Activated T-helper 1 cell treated with anti-CD3 and anti-CD28 coated beads, Interleukin-2, amount 50 U/mL, for 16 hours (primary cell): ENCODE measurements at regions not wholly inside any gene's neighbourhood (a gene's known extent, or its start where the extent isn't known, plus 50 kb on each side); places are given as distances from the start of the nearest gene placed in this dataset.
A peak's percentile ranks its signal among the peaks of the same experiment; 100 is the strongest.

Experiments used
- DNase-seq, 2 donors: peaks; one replicate each; pipeline ENCODE4 v3.0.0-alpha.2; 2020; ENCODE audit warnings: low read depth in 1 of 2, low spot score in 1 of 2

DNA sequence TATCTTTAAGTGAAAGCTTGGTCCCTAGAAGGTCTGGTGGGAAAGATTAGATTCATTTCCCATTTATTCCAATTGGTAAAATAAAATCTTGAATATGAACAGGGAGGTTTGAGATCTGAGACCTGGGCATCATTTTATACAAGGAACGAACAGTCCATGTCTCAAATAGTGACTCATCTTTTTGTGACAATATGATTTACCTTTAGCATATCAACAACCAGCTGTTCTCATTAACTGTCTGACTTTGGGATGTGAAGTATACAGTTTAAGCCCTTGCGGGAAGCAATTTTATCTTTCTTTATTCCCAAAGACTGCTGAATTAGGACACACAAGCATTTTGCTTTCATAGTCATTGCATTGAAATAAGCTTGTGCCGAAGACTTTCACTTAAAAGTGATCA lies 691.6 kb downstream of the ETS1 start:
- no peak for DNase-seq

DNA sequence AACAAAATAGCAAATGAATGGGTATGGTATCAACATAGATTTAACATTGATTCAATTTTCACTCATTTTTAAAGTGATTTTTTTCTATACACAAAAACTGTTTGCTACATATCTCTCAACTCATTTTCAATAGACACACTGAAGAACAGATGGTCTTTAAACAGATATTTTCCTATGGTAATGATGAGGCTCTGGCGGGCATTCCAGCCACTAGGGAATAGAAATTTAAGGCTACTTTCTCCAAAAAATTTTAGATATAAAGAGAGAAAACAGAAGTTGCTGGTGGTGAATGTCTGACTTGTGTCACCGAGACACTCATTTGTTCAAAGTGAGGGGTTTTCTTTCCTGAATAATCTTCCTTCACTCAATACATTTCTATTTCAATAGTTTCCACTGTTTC lies 693.0 kb downstream of the ETS1 start:
- DNase-seq = no peak

DNA sequence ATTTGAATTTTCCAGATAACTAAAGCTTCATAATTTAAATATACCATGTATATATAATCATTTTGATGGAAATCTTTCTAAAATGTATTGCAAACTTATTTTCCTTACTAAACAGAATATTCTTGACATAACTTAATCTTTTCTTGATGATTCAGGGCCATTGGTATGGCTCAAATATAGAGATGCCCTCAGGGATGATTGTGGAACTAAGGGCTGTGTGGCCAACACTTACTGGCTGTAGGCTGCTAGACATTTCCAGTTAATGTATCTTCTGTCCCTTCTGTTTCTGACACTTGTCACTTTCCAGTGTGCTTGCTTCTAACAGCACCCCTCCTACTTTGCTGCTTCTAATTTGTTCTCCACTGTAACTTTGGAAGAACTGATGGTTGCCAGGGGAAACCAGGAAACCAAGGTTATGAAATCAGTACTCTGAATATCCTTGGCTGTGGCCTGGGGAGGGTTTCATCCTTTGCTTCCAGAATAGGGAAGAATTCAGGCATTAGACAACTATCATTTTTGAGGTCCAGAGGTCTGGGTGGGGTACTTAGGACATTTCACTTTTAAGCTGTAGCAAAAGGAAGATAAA lies 697.2 kb downstream of the ETS1 start:
- DNase-seq = no peak

DNA sequence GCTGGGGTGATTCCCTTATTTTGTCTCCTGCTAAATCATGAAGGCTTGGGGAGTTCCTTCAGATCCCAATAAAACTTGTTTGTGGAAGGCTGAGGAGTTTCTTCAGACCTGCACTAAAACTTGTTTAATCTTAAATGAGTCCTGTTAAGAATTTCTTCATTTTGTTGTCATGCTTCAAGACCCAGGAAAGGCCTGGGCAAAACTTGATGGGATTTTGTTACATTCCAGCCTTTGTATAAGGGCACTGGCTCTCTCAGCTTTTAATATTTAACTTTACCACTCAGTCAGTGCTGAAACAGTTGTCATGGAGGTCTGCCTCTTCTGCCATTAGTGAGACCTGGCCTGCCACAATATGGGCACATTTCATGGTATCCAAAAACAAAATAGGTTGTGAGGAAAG lies 699.0 kb downstream of the ETS1 start:
- DNase-seq = no peak

DNA sequence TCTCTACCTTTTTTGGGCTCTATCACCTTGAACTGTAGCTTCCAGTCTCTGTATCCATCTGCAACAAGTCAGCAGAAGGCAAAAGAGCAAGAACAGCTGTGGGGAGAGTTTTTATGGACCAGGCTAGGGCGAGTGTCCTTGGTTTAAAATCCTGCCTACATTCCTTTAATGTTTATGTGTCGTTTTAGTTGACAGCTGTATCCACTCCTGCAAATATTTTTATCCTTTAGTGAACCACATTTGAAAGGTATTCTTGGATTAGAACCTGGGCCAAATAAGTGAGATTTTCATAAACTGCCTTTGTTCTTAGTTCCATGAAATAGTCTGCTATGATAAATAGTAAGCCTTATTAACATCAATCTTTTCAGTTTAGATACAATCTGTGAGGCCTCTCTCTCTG lies 712.2 kb downstream of the ETS1 start:
- DNase-seq = no peak

DNA sequence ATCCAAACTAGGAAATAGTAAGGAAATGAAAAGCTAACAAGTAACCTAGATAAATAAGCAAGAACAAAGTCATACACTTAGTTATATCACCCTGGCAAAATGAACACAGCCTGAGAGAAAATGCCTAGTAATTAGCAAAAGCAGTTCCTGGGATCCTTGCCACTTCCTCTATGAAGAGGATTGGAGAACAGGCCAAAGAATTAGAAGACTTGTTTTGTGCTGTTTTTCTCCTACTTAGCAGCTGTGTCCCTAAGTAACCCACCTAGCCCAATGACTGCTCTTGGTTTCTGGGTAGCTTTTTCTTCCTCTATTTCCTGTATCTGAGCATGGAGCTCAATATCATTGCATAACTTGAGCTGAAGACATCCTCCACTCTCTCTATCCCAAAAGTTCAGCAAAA lies 713.9 kb downstream of the ETS1 start:
- no peak for DNase-seq

DNA sequence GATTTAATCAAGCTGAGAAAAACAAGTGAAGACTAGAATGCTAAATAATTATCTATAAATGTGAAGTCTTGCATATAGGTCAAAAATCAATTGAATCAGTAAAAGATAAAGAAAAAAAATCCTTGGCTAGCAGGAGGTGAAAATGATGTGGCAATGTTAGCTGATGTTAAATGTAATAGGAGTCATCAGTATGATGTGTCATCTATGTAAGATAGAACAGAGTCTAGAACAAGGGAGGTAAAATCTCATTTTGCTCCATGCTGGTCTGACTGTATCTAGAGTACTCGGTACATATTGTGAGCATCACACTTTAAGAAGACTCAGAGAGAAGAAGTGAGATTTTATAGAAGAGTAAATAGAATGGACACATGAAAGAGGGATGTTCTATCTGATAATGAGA lies 721.2 kb downstream of the ETS1 start:
- no peak for DNase-seq

DNA sequence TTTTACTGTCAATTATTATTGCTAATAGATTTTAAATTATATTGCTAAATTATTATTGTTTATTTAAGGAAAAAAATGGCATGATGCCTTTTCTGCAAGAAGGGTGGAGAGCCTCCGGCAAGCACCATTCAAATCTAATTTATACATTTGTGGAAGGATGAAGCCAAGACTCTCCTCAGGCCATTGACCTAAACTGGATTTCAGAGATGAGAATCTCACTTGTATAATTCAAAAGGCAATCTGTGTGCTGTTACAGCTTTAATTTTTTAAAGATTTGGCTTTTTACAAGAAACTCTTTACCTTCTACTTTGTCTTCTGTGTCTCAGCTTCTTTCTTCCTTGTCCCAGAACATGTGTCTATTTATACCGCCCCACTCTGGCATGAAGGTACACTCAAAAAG lies 722.5 kb downstream of the ETS1 start:
- no peak for DNase-seq

DNA sequence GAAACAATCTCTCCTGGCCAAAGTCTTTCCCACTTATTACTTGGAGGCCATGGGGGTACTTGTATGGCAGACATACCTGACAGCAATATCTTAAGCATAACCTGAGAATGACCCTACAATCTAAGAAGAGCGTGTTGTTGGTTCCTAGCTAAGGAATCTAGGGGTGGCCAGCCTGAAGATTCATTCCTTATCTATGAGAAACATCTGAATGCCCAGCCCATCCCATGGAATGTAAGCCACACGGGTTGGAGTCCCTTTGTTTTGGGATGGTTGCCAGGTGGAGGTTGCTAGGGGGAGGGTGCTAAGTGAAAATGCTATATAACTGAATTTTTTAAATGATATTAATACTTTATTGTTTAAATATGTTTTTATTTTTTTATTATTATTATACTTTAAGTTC lies 725.0 kb downstream of the ETS1 start:
- no peak for DNase-seq

DNA sequence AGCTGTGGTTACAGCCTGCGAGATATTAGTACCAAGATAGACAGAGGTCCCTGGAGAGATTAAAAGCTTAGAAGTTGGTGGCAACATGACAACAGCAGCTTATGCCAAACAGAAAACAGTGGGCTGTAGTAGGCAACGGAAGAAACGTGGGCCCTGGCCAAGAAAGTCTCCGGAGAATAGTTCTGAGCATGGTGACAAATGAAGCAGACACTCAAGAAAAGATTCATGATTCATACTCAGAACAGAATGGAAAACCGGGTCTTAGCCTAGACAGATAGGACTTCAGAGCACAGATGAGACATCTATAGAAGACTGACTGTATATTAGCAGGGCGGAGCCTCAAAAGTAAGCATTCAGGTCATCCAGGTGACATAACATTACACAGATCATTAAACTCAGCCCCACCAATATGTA lies 727.4 kb downstream of the ETS1 start:
- no peak for DNase-seq

DNA sequence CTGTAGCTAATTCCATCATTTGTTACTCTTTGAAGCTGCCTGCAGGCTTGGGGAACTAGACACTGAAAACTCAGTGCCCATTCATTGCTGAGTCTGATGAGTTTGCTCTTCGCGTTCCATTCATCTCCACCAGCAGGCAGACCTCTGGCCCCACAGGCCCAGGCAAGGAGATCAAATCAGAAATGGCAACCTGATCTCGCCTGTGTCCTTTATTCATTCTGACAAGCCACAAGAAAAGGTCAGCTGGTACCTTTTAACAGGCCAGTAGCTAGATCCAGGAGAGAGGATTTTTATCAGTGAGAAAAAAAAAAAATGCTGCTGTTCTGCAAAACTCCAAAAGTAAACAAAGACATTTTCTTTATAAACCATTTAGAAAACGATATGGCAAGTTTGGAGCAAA lies 742.5 kb downstream of the ETS1 start:
- DNase-seq = no peak

DNA sequence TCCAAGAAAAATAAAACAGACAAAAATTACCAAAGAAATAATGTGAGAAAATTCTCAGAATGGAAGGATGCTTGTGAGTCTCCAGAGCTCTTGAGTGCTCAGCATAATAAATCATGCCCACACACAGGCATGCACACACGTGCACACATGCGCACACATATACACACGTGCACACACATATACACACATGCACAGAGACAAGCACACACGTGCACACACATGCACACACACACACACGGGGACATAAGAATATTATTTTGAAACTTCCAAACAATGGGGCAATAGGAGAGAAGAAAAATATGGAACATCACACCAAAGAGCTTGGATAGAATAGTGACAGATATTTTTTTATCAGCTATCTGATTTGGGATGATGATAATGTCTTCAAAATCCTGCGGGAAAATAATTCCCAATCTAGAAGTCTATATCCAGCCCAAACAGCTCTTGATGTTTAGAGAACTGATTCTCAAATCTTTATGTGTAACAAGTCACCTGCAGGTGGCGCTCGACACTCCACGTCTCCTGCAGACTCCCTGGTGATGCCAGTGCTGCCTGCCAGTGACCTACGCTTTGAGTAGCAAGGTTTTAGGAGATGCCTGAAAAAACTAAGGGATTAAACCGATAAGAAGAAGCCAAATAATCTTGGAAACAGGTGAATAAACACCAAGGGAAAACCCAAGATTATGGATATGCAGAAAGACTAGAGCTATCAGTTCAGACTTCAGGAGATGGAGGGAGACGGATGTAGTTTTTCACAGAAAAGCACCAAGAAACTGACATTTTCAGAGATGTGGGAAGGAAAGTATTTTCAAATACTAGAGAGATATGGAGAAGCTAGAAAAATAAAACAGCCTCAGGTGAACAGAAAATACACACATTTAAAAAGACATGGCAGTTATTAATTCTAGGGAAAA lies 743.6 kb downstream of the ETS1 start:
- peak; percentile 8 to 14 for DNase-seq

DNA sequence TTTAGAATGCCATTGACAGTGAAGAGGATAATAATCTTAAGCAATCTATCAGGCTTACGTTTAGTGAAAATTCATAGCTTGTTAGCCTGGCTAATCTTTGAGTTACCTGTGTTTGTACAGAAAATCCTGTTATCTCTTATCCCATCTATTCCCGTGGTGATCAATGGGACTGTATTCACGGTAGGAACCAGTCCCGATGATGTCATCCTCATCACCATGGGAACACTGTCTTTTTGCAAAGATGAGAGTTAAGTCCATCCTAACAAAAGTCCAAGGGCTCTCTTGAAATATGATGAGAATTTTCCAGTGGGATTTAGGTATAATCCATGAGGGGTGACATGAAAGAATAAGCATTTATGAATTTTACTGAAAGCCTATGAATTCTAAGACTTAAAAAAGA lies 762.2 kb downstream of the ETS1 start:
- DNase-seq = no peak

DNA sequence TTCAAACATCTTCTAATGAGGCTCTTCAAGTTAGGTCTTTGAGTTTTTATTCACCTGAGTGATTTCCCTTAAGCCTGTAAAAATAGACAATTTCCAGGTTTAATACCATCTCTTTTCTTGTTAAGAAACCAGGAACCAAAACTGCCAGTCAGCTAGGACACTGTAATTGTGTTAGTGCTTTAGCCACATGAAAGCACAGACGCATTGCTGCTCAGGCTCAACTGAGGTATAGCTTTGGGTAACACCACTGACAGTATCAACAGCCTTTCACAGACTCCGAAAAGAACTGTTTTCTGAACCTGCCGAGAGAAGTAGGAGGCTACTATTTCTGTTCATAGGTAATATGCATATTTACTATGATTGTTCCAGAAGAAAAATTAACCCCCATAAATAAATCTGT lies 768.7 kb downstream of the ETS1 start:
- DNase-seq = no peak

DNA sequence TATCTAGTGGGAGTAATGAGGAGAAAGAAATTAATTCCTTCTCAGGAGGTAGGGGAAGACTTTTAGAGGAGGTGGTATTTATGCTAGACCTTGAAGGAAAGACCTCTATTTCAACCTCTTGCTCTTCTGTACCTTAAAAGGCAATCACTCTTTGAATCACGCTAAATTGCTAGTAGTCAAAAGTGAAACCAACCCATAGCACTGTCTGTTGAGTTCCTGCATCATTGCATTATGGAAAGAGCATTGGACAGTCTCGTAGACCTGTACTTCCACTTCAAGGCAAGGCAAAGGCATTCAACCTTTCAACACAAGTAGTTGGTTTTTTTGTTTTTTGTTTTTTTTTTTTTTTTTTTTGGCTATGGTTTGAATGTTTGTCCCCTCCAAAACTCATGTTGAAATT lies 770.4 kb downstream of the ETS1 start:
- no peak for DNase-seq

DNA sequence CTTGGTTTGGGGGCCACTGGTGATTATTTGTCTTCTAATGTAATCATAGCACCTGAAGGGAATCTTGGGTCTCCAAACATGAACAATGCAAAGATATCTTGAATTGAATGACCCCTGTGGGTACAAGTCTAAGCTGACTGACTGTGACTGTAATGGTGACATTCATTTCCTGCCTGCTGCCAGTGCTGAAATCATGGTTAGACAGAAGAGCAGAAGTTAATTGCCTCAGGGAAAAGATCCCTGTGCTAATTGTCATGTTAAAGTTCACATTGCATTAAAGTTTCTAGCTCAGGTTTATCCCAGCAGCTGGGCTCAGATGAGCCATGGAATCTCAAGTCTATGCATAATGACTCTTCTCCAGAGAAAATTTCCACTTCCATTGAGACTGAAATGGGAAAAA lies 772.0 kb downstream of the ETS1 start:
- no peak for DNase-seq

DNA sequence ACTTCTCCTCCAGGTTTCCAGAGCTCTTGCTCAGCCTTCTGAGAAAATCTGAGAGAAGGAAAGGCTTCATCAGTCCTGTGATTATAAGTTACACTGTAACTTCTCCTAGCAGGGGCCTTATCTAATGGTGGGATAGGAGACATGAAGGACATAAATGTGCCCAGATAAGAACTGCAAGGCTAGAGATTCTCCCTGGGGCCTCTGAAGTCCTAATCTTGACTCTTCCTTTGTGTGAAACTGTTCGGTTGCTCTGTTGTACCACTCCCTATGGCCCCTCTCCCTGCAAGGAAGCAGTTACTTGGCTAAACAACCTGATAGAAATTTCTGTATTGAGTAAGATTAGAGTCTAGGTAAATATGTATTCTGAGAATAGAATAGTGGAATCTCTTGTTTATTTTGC lies 780.9 kb downstream of the ETS1 start:
- no peak for DNase-seq

DNA sequence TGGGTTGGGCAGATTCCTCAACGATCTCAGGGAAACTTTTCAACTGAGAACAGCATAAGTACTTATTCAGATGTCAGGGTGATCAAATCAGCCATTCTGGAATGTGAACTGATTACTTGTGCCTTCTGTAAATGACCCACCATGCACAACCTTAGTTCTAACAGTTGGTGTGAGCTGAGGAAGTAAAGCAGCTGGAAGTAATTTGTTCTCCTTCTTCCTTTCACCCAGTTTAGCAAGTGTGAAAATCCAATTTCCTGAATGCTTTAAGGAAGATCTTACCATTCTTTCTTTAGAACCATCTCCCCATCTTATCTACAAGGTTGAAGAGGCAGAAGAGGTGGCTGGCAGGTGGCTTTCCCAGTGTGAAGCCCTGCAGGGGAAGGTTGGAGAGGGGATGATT lies 781.6 kb downstream of the ETS1 start:
- no peak for DNase-seq

DNA sequence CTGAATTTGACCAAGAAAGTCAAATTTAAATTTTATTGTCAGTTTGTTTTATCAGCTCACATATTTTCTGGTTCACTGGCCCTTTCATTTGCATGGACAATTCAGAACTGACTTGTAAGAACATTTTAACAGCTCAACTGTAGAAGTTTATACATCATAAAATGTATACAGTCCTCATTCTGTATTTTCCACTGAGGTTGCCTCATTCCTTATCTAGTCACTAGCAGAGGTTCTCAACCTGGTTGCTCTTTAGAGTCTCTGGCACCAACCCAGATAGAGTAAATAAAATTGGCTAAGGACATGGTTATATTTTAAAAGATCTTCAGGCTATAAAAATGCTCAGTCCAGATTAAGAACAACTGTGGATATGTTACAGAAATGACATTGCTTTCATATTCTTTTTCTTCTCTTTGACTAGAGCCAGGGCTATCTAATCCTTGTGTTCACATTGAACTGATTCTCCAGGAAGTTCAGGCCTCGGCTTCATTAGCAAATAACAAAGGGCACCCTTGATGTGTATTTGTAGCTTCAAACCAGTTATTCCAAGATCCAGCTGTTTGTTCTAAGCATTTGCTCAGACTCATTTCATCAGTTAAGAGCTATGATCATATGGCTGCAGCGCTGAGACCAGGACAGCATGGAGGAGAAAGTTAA lies 782.5 kb downstream of the ETS1 start:
- no peak for DNase-seq

DNA sequence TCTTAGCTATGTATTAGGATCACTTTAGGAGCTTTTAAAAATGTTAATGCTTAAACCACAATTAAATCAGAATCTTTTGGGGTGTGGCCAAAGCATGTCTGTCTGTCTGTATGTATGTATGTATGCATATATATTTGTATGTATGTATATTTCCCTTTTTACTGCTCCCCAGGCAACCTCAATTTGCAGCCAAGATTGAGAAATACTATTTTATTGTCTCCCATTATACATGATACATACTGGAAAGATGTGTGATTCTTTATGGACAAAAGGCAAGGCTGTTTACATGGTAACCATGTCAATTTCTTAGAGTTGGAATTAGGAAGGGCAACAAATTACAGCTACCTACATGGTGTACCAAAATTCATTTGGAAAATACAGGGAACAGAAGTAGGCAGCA lies 783.6 kb downstream of the ETS1 start:
- no peak for DNase-seq

DNA sequence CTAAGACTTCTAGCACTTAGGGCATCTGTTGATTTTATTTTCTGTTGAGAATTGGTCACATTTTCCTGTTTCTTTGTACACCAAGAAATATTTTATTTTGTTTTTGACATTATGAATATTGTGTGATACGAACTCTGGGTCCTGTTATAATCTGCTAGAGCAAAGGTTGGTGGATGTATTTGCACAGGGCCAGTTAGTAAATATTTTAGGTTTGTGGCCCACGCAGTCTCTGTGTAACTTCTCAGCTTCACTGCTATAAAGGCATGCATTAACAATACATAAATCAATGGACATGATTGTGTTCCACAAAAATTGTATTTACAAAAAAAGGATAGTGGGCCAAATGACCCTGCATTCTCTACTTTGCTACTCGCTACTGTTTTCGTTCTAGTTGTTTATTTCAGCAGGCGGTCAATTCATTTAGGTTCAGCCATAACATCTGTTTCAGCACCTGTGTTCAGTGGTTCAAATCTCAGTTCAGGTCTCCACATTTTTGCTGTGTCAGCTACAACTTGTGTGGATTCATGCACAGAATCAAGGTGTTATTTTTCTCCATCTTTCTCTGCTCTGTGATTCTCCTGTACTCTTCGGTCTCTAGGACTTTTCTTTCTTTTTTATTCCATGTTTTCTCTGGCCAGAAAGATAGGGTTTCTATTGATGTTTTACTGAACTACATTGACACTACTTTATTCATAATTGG lies 786.2 kb downstream of the ETS1 start:
- DNase-seq = no peak

DNA sequence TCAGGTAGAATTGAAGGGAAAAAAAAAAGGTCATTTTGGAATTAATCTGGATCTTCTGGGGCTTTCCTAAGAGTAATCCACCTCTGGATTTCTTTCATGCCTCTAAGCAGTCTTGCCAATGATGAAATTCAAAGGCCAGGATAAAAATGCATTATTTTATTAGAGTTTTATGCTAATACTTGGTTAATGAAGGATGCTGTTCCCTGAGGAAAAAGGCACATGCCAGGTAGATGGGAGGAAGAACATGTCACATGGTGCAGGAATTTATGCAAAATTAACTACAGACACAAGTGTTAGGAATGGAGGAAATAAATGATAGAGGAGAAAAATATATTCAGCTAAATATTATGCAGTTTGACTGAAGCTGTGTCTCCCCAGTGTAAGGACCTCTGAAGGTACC lies 792.0 kb downstream of the ETS1 start:
- DNase-seq = no peak
